Fibroblast of skin of left biceps (primary cell): ENCODE measurements at regions not wholly inside any gene's neighbourhood (a gene's known extent, or its start where the extent isn't known, plus 50 kb on each side); places are given as distances from the start of the nearest gene placed in this dataset.

Experiments used
- DNase-seq, 2 experiments: peaks; one replicate each; pipeline ENCODE4 v3.0.0-alpha.2; 2013; ENCODE audit warnings: low read depth in 2 of 2

GRCh38 chr11:96894587-96894986 lies 504.8 kb downstream of the JRKL start:
- no peak for DNase-seq

- no peak for DNase-seq
Observed at GRCh38 chr11:96899971-96900370, 510.2 kb downstream of the JRKL start.

GRCh38 chr11:96905143-96905542 lies 515.3 kb downstream of the JRKL start:
- DNase-seq: no peak

- no peak for DNase-seq
Observed at GRCh38 chr11:96905663-96906062, 515.9 kb downstream of the JRKL start.

- DNase-seq: no peak
Observed at GRCh38 chr11:96906476-96906875, 516.7 kb downstream of the JRKL start.

GRCh38 chr11:96925862-96926261 lies 536.0 kb downstream of the JRKL start:
- no peak for DNase-seq

DNA sequence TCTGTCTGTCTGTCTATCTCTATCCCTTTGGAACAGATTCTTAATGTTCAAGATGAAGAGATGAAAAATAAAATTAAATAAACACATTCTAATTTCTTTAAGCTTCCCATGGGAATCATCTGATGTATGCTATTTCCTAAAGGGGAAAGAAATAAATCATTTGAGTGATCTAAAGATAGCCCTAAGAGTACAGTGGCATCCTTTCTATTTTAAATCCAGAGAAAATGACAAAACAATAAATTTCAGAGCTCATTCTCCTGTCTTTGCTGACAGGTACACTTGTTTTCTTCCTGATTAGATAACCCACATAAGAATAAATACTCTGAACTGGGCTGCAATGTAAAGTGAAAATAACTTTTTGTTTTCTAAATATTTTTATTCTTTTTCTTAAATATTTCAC lies 550.4 kb downstream of the JRKL start:
- no peak for DNase-seq

DNA sequence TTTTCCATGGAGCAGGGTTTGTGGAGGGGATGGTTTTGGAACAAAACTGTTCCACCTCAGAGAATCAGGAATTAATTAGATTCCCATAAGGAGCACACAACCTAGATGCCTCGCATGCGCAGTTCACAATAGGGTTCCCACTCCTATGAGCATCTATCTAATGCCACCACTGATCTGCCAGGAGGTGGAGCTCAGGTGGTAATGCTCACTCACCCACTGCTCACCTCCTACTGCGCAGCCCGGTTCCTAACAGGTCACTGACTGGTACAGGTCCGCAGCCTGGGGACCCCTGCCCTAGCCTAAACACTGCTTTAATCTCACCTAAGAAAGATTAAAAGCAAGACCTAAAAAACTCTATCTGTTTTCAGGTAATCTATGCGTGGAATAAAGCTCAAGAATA lies 553.0 kb downstream of the JRKL start:
- DNase-seq: no peak

DNA sequence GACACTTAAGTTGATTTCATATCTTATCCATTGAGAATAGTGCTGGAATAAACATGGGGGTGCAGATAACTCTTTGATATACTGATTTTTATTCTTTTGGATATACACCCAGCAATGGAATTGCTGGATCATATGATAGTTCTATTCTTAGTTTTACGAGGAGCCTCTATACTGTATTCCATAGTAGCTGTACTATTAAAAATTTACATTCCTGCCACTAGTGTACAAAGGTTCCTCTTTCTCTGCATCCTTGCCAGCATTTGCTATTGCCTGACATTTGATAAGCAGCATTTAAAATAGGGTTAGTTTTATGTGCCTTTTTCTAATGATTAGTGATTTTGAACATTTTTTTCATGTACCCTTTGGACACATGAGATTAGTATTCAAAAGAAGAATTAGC lies 554.2 kb downstream of the JRKL start:
- no peak for DNase-seq

GRCh38 chr11:96948066-96948465 lies 558.3 kb downstream of the JRKL start:
- DNase-seq: no peak

GRCh38 chr11:96949464-96949863 lies 559.7 kb downstream of the JRKL start:
- DNase-seq: no peak

DNA sequence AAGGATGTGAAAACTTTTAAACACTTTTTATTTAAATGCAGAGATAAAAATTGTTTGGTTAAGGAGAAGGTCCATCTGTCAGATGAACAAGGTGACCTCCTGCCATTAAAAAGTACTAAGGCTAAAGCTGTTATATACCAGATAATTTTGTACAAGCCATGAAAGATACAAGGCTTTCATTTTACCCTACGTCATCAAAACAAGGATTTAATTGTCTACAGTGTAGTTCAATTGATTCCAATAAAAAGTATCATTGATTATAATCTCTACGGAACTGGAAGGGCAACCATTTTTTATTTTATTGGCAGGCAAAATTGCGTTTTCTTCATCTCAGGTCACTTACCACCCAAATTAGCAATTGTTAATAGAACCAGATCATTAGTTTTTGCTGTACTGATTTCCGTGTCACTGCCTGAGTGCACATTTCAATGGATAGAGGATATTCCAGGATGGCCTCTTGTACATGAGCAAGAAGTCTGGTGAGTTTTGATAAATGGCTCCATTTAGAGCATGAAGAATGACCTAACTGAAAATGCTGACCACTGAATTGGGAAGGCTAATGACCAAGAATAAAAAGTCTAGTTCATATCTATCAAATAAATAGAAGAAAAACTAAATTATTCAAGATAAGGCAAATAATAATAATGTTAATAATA lies 564.9 kb downstream of the JRKL start:
- DNase-seq: no peak

DNA sequence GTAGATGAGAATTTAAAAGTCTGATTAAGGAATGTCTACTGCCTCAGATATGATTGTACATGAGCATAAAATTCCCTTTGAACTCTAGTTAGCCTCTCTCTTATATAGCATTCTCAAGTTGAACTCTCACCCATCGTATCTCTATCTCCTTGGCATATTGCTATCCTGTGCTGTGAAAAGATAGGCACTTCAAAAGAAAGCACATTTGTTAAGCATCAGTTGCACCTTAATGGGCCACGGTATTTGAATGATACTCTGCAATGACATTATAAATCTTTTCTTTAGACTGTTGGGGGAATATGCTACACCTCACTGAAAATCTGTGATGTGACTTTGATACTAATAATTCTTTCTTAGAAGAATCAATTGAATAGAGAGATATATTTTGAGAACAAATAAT lies 570.7 kb downstream of the JRKL start:
- DNase-seq: no peak

GRCh38 chr11:96960926-96961325 lies 571.1 kb downstream of the JRKL start:
- no peak for DNase-seq

DNA sequence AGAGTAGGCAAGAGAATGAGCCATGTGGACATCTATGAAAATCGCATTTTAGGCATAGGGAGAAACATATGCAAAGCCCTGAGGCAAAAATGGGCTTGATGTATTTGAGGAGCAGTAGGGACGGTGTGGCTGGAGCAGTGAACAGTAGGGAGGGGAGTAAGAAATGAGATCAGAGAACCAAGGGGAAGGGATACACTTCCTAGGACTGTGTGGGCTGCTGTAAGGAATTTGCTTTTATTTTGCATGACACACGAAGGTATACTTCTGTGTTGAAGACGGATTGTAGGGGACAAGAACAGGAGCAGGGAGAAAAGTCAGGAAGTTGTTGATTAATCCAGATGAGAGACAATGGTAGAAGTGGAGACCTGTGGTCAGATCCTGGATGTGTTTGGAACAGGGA lies 572.1 kb downstream of the JRKL start:
- DNase-seq: no peak

DNA sequence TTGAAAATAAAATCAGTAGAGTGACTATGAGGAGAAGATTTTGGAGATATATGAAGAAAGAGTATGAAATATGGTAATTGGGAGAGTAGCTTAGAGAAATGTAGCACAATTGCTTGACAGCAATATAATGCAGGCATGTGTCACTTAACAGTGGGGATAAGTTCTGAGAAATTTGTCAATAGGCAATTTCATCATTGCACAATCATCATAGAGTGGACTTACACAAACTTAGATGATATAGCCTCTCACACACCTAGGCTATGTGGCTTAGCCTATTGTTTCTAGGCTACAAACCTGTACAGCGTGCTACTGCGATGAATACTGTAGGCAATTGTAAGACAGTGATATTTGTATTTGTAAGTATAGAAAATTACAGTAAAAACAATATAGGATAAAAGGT lies 573.6 kb downstream of the JRKL start:
- DNase-seq: no peak

GRCh38 chr11:96964661-96965060 lies 574.8 kb downstream of the JRKL start:
- DNase-seq: no peak

- DNase-seq: no peak
Observed at GRCh38 chr11:96967616-96968015, 577.8 kb downstream of the JRKL start.

DNA sequence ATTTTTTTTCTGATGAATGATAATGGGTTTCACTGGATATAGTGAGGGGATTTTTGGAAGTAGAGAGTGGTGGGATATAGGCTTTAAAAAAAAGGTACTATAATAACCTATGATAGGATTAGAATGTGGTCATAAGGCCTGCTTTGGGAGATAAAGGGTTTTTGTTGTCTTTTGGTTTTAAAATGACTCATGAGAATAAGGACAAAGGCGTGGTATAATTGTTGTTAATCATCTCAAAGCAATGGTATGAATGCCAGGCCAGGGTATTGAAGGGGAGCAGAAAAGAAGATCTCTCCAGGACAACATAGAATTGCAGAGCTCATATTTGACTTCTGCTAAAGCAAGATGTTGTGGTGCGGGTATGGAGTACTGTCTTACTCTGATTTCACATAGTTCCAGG lies 579.4 kb downstream of the JRKL start:
- DNase-seq: no peak

DNA sequence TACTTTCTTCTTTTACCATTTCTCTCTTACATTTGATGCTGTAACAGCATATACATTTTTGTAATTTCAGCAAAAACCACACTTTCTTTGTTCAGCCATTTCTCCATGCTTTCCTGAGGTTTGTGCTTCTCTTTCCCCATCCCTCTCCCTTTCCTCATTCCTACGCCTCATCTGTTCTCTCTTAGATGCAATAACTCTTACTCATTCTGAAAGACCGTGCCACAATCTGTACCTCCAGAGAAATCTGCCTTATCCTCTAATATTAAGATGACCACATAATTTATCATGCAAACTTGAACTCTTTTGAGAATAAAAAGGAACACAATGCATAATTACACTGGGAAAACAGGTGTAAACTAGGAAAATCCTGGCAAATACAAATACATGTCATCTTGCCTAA lies 588.9 kb downstream of the JRKL start:
- no peak for DNase-seq

DNA sequence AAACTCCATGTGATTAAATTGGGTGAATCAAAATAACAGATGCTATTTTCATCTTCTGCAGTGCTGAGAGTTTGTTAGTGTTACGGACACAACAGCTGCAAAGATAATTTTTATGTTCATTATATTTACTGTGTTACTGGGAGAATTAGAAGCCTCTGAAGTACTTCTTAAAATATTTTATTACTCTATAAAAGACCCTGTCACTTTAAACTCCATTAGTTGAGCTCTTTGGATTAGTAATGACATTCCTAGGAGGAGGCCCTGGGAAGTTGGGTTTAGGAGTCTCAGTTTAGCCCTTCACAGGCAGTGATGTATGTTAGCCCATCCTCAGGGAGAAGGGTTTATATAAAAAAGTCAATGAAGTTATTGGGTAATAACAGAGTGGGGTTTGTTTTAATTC lies 596.7 kb downstream of the JRKL start:
- DNase-seq: no peak

DNA sequence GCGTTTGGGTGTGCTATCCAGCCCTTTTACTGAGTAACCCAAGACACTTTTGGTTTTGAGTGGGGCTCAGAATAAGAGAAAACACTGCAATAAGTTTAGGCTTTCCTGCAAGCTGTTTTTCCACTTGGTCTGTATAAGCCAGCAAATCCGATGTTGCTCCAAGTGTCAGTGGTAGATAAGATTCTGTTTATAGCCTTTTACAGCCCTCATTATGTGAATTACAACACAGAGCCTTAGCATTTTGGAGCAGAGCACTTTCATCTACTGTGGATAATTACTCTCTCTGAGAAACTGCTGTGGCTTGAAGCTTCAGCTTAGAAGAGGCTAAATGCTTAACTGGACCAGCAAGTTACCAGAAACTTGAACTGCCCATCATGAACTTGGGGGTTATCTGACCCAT lies 601.1 kb downstream of the JRKL start:
- DNase-seq: no peak

GRCh38 chr11:97000481-97000880 lies 610.7 kb downstream of the JRKL start:
- no peak for DNase-seq

GRCh38 chr11:97007283-97007682 lies 617.5 kb downstream of the JRKL start:
- no peak for DNase-seq
